ENCODE measurements at regions not wholly inside any gene's neighbourhood (a gene's known extent, or its start where the extent isn't known, plus 50 kb on each side); places are given as distances from the start of the nearest gene placed in this dataset.

DNA sequence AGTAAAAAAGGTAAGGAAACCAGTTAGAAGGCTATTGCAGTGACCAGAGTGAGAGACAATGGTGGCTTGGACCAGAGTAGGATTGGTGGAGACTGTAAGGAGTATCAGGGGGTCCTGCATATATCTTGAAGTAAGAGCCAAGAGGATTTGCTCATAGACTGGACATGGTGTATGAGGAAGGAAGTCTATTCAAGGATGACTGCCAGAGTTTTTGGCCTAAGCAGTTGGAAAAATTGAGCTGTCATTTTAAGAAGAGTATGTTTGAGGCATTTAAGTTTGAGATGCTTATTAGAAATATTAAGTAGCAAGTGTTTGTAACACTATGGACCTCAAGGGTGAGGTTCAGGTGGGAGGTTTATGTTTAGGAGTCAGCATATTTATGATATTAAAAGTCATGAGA is 596.6 kb downstream of the METTL15 start:
- no peak for DNase-seq

DNA sequence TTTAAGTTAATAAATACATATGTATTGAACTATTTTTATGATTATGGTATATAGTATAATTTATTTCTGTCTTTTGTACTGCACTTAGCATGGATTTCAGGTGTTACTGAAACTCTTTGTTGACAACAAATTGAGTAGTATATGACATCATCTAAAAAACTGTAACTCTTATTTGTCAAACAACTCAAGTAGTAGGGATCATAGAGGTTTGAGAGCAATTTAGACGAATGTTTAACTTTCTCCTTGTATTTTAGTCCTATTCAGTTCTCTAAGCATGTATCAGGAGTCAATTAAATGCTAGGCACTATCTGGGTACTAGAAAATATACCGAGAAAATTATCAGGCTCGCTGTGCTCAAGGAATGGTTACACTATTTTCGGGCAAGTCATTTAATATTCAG is 595.2 kb downstream of the METTL15 start:
- DNase-seq, result no peak

DNA sequence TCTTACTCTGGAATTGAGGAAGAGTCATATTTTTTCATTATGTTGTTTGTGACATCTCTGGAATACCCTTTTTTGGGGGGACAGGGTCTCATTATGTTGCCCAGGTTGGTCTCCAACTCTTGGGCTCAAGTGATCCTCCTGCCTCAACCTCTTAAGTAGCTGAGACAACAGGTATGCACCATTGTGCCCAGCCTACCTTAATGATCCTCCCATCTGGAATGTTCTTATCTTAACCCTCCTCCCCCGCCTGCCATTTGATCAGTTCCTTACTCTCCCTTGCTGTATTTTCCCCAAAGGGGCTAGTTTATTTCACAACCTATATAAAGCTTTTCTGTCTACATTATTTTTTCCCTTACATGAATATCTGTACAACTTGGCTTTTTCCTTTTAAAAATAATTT is 594.7 kb downstream of the METTL15 start:
- DNase-seq, result no peak

DNA sequence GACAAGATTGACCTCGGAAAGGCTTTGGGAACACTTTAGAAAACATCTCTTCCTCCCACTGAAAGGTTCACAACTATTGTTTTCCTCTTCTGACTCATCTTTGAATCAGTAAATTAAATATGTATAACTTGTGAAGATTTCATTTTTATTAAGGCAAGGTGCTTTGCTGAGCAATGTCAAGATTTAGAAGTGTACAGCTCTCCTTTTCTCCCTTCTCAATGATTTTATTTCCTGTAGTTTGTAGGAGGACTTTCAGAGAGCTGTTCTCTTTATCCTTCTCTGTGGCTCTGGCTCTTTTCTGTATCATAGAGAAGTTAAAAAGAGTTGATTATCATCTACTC is 594.2 kb downstream of the METTL15 start:
- DNase-seq, result no peak

DNA sequence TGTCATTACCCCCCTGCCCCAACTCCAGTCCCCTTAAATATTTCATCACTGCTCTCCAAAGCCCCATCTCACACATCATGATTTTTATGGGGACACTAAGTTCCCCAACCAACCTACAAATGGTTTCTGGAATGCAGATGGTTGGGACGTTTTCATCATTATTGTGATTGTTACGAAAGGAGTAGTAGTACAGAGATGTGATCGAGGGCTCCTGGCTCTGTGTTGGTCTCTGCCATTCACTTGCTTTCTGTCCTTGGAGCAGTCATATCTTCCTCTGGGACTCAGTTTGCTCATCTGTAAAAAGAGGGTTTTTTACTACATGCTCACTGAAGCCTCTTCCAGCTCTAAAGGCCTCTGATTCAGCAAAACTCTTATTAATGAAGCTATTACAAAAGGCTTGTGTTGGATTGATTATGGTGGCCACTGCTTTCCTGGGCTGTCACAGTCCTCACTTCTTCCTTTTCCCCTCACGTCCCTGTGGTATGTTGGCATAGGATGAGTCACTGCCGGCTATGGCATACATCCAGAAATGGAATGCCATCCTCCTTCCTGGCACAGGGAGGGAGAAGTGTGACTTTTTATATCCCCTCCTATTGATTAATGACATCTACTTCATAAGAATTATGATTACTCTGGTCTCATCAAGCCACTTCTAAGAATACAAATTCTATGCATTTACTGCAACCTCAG is 593.7 kb downstream of the METTL15 start:
- no peak for DNase-seq

DNA sequence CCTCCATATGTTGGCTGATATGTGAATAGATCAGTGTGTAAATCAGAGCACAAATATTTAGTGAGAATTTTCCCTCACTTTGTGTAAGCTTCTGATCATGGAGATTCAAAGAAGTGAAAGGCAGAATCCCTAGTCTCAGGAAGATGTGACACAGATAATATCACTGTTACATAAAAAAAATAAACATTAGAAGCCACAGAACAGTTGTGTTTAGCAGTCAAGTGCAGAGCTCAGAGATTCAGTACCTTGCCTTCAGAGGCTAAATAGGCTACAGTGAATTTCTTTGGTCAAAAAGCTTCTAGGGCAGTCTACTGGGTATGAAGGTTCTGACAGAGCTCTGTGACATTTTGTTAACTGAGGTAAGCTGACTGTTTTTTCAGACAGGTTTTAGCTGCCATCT is 591.5 kb downstream of the METTL15 start:
- no peak for DNase-seq

DNA sequence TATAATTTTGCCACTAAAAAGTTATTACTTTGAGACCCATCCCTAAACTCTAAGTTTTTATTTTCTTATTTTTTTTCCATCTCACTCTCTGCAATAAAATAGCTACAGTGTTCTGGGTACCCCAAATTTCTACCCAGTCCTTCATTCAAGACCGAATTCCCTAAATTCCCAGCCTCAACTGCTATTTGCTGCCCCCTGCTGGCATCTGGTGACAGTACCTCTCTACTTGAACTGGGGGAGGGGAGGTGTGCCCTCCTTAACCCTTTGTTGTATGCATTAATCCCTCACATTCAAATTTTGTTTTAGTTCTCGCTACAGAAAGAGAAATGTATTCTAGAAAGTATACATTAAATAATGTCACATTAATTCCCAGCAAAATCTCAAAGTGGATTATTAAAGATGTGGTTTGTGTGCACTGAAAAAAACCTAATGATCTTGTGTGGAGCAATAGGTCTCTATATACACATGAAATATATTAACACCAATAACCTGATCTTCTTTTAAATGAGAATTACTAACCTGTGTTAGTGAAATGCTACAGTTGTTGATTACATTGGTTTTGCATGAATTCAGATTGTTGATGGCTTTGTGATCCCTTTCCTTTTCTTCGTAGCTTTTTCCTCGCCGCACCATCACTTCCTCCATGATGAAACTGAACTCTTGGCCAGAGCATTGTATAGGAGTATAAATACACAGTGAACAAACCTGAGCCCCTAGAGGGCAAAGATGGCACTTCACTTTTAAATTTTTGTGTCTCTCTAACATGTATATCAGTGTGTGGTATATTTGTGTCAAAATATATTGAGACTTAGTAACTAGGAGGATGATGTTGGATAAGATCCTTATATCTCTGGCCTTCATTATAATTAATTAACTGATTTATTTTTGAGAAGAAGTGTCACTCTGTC is 590.0 kb downstream of the METTL15 start:
- peak in 1 of 2 donors; percentile 2 for DNase-seq

DNA sequence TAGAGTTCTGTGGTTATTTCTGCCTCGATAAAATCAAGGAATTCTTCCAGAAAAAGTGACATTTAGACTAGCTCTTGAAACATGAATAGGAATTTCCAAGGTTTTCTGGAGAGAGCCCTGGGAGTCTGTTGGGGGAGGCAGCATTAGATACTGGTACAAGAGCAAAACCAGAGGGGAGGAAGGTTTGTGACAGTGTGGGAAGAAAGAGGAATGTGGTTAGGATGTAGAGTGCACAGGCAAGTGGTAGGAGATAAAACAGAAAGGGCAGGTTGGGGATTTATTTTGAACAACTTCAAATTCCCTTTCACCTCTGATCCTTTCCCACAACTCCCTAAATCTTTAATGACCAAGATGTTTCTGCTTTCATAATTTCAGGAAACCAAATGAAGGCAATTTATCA is 588.4 kb downstream of the METTL15 start:
- DNase-seq, result no peak

DNA sequence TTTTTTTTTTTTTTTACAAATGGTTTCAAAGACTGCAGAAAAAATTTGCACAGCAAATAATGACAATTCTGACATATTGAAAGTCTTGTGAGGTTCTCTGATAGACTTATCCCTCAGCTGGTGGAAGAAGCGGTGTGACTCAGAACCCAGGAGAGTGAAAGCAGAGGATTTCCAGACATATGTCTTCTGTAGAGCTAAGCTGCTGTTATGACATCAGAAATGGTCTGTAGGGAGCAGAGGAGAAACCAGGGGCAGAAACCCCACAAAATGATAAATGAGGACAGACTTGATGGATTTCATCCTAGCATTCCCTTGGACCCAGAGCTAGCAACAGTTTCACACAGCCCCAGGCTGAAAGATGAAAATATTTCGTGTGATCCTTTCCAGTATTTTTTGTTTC is 582.6 kb downstream of the METTL15 start:
- no peak for DNase-seq

DNA sequence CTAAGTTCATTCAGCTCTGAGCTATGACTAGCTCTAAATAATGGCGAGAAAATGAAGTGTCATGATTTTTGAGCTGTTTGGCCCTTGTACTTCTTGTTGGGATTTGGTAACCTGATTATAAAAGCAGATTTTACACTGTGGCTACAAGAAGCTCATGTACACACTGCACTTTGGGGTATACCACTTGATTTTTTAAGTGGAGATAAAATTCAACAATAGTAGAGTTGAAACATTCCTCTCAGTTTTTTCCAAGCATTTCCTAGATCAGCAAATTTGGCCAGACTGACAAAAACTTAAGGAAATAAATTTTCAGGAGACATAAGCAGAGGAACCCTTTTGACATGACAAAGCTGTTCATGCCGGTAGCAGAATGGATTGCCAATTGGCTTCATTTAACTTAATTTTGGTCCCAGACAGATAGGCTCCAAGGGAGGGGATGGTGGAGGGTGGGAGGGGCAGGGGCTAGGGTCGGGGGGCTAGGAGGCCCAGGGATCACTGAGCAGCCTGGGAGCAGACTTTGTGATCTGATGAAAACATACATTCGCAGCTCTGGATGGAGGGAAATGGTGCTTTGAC is 575.9 kb downstream of the METTL15 start:
- DNase-seq, result no peak

DNA sequence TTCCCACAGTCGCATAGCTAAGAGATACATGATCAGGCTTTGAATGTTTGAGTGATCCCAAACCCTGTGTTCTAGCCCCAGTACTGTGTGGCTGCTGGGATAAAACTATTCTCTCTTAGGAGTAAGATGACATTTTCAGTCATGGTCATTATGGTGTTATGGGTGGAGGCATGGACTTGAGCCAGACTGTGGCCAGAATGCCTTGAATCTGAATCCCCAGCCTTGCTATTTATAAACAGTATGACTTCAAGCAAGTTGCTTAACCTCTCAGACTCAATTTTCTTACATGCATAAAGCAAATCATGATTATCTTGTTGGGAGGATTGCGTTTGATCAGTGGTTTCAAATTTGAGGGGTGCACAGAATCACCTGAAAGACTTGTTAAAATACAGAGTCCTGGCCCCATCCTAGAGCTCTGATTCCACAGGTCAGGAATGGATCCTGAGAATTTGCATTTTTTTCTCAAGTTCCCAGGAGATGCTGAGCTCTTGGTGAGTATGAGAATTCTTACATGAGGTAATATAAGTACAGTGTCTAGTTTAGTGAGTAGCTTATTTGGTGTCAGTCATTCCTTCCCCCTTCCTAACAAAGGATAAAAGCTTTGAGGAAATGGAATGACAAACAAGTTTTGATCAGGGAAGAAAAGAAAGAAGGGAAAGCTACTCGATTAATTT is 571.7 kb downstream of the METTL15 start:
- DNase-seq, result no peak

DNA sequence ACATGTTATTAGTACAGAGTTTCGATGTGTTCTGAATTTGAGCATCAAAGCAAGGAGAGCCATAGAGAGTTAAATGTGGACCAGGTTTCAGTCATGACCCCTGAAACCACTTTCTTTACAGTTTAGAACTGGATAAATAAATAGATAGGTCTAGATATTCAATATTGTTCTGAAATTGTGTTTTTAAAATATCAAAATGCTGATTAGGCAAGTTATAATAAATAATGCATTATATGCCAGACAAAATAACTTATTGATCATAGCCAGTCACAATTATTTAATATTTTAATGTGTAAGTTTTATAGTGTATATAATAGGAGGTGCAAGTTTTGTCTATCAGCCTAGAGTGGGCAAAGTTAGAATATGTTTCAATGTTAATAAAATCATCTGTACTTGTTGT is 569.5 kb downstream of the METTL15 start:
- no peak for DNase-seq

DNA sequence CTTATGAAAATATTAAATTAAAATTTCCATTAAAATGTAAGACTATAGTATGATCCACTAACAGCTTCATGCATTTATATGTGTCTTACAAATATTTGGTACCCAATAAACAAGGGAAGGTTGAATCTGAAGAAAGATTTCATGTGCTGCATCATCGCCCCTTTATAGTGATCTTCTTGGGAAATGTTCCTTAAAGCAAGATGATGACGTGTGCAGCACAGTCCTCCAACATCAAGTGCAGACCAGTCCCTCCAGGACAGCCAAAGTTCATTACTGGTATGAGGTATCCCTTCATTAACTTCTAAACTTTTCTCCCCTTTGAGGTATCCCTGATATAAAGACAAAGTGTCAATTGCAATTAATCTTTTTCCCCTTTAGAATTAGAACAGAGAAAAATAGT is 567.0 kb downstream of the METTL15 start:
- DNase-seq, result no peak

DNA sequence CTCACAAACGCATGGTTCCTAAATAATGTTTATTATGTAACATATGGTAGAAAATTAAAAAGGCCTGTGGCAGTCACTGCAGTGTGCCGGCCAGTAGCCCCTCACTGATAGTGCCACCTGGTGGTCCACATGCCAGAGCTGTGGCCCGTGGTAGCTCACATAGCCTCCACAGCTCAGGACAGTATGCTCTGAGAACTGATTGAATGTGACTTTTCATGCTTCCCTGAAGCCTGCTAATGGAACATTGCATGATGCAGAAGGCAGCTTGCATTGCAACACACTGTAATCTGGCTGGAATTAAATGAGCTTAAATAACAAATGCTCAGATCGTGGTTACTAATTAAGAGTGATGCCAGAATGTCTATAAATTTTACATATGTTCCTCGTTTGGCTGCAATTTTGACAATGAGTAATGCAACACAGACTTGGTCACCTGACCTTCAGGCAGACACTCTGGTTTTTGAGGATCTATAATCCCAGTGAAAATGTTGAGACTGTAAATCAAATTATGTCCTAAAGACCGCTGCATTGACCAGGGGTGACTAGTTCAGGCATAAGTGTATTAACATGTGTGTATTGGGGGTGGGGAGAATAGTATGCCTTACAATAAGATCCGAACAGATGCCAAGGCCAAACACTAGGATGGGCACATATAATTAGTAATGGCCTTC is 566.4 kb downstream of the METTL15 start:
- no peak for DNase-seq

DNA sequence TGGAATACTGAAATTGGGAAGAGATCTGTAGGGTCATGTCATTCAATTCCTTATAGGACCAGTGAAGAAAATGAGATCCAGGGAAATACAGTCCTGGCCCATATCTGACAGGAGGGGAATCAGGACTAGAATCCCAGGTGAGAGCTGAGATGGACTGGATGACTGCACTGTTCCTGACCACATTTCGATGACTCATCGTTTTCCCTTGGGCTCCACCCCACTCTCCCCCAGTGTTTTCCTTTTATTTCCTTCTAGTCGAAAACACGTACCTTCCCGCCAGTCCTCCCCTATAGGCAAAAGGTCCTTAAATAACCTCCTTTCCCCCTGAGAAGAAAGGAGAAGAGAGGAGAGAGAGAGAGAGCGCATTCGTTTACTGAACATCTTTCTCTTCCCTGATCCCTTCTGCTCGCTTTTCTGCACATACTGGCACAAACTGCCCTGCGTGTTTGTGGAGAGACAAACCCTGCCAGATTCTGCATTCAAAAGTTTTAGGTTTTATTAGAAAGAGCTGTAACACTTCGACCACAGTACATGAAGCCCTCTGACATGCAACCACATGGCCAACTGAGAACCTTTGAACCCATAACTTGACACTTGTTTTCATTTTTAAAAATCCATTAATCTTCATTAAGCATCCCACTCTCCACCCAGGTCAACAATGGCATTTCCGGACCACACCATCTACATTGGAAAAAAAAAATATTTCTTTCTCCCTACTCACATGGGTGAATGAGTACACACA is 565.7 kb downstream of the METTL15 start:
- DNase-seq, result no peak

DNA sequence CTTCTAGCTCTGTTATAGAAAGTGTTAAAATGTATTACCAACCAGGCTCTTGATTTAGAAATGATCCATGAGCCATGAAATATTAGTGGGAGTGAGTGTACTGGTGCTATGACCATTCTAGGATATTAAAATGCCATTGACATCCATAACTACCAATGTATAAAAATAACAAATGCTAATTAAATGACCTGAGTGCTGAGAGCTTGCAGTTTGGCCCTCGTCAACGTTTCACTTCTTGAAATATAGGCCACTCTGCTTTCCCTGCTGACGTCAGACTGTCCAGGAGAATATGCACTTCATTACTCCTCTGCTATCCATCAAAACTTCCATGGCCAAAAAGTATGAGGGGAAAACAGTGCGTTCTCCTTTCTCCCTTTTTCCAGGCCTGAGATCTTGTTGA is 563.1 kb downstream of the METTL15 start:
- DNase-seq, result no peak

DNA sequence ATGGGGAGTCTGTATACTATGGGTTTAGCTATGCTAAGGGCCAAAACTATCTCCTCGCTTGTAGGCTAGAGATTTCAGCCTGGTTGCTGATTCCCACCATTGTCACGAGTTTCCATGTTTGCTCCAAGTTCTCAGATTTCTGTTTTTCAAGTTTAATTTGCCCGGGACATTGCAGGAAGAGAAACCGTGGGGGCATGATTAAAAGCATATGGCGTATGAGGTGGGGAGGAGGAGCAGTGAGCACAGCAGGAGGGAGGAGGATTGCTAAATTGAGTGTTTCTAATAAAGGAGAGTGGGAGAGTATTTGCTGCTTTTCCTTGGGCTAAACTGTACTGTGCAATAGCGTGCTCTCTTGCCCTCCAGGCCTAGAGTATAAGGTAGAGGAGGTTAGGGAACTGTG is 558.4 kb downstream of the METTL15 start:
- no peak for DNase-seq

DNA sequence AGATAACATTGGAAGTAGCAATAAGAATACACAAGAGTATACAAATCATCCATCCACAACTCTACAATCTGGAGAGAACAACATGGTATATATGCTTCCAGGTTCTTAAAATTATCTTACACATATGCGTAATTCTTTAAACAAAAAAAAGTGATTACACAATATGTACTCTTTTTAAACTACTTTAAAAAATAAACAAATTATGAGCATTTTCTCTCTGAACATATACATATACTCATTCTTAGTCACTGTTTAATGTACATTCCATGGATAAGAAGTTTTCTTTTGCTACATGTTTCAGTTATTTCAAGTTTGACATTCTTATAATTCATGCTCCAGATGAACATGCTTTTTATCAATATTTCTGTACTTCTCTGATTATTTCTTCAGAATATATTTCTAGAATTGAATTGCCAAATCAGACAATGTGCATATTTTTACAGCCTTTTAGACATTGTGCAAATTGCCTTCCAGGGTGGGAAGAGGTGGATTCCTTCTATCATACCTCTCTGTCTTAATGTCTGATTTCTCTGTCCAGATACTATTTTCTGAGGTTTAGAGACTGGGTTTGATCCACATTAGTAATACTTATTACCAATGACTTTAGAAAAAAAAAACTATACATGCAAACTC is 551.6 kb downstream of the METTL15 start:
- DNase-seq, result no peak

DNA sequence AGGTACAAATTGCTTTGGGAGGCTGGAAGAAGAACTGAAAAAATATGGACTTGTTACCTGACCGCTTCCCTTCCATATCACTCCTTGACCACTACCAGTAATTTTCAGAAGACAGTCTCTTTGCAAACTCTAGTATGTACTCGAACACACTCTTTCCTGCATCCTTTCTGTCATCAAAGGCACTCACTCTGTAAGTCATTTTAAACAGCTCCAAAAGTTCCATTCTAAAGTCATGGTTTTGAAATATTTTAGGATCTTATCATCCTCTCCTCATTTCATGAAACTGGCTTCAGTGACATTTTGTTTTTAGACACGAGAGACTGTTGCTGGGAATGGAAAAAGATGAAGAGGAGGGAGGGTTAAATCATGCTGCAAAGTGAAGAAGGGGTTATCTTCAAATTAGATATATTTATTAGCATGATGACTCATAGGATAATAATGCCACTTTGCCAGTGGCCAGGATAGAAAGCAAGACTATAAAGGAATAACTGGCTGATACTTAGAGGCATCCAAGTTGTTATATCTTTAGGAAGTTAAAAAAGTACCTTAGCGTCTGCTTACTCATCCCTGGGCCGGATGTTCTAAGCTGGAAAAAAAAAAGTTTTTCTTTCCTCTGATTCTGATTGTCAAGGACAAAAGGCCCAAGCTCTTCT is 549.3 kb downstream of the METTL15 start:
- DNase-seq, result no peak

DNA sequence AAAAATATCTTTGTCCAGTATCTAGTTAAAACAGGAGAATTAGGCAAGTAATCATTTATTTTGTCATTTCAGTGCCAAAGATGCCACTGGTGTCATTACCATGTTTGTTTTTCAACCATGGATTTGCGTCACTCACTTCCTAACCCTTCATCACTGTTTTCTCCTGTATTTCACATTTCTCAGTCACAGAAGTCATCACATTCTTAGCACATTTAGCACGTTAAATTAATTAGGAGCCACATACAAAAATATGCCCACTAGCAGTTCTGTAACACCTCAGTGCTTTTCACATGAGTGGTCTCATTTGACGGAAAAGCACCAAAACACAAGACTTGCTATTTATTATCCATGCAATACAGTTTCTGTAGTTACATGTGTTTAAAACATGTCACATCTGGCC is 546.0 kb downstream of the METTL15 start:
- DNase-seq, result no peak

DNA sequence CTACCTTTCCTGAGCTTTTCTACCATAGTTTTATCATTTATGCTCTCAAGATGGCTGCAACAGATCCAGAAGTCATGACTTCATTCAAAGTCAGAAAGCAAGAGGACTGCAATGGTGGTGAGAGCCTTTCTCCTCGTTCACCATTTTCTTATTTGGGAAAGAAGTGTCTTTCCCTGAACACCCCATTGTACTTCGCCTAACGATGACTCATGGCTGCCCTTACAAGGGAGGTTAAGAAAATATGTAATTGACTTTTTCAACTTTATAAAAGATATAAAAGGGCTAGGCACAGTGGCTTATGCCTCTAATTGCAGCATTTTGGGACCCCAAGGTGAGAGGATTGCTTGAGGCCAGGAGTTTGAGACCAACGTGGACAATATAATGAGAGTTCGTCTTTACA is 541.7 kb downstream of the METTL15 start:
- DNase-seq, result no peak

Measured in CD4-positive, alpha-beta T cell treated with Interleukin-4 for 1 hour (primary cell).